Transverse colon (tissue), 4 donors: ENCODE measurements at regions not wholly inside any gene's neighbourhood (a gene's known extent, or its start where the extent isn't known, plus 50 kb on each side); places are given as distances from the start of the nearest gene placed in this dataset.

ENCODE experiments used
- DNase-seq: peaks from one replicate; pipeline ENCODE4 v3.0.0-alpha.2; 2019
- H3K27ac ChIP-seq, 4 donors: fragments of 200-600 bp; sonication (generic); 2 replicates each; pipeline ENCODE4 v1.5.1; 2016 to 2018; ENCODE audit warnings: inconsistent platforms in 4 of 4
- H3K27me3 ChIP-seq: fragments of 200-600 bp; sonication (generic); 2 replicates; pipeline ENCODE4 v1.5.1; 2017; ENCODE audit warnings: inconsistent platforms
- H3K36me3 ChIP-seq, 4 donors: fragments of 200-600 bp; sonication (generic); 2 replicates each; pipeline ENCODE4 v1.5.1; 2017 to 2019; ENCODE audit warnings: inconsistent platforms in 4 of 4
- H3K4me1 ChIP-seq, 4 donors: fragments of 200-600 bp; sonication (generic); 2 replicates each; pipeline ENCODE4 v1.5.1; 2017 to 2020; ENCODE audit warnings: inconsistent platforms in 4 of 4
- H3K4me3 ChIP-seq, 4 donors: fragments of 200-600 bp; sonication (generic); 1 replicate in 1 of 4; 2 replicates in 3 of 4; pipeline versions ENCODE4 v1.5.1 to v1.6.1; 2017 to 2019; ENCODE audit warnings: inconsistent platforms in 4 of 4
- H3K9me3 ChIP-seq, 2 donors: fragments of 200-600 bp; sonication (generic); 2 replicates each; pipeline ENCODE4 v1.5.1; 2017 to 2019; ENCODE audit warnings: inconsistent platforms in 2 of 2
- EP300 ChIP-seq: sonication (generic); formaldehyde crosslinking; IDR thresholded peaks from one replicate; pipeline ENCODE4 v1.6.1; 2017; ENCODE audit warnings: antibody characterized with exemption, low read depth
- POLR2A ChIP-seq: fragments of 450-650 bp; IDR thresholded peaks from one replicate; pipeline ENCODE4 v1.6.1; 2016; ENCODE audit warnings: antibody characterized with exemption, mild to moderate bottlenecking, moderate library complexity
- POLR2AphosphoS5 ChIP-seq, 3 donors: sonication (generic); formaldehyde crosslinking; IDR thresholded peaks; one replicate each; pipeline ENCODE4 v1.6.1; 2016; ENCODE audit warnings: antibody characterized with exemption in 3 of 3
- WGBS, 2 donors: methylation state at CpG; one replicate each; pipeline ENCODE4 v1.1.5; 2018; ENCODE audit warnings: low coverage in 1 of 2; 5-methylcytosine and 5-hydroxymethylcytosine counted together
- in situ Hi-C, 4 donors: fragments of 200-750 bp; cut with MboI; loops; one replicate each; pipeline versions ENCODE4 v1.15.0 to v1.15.1; 2017; ENCODE audit warnings: low sequenced_read_pairs in 3 of 4, low pct_ligation_motif_present in 1 of 4, low pct_unique_long_range_greater_than_20kb in 1 of 4
- intact Hi-C: fragments of 100-400 bp; cut with DNase I; formaldehyde crosslinking; loops from one replicate; pipeline ENCODE4 v1.15.1; 2023; ENCODE audit warnings: low total_unique reads
- TF ChIP-seq, protein P1 (sequence below), 5 experiments: fragments of 200-600 bp in 3 of 5; fragments of 450-650 bp in 2 of 5; sonication (generic) in 3 of 5; IDR thresholded peaks; 1 replicate in 2 of 5; 2 replicates in 3 of 5; pipeline ENCODE4 v1.5.1; 2016 to 2017; ENCODE audit warnings: antibody characterized with exemption in 5 of 5, inconsistent platforms in 3 of 5, mild to moderate bottlenecking in 2 of 5, moderate library complexity in 1 of 5

DNA sequence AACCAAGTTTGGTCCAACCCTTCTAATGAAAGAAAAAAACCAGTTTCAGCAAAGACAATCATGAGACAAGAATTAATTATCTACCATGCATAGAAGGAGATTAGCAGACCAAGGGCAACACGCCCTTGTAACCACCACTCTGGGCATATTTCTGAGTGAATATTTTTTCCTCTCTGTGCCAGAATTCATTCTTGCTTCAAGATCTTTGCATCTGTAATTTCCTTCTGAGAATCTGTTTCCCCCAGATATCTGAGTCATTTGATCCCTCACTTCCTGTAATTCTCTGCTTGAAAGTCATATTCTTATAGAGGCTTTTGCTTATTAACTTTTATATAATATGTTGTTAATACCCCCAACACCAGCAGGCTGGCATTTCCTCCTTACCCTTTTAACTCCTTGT, 243.7 kb downstream of the SLC16A7 start:
- TF ChIP-seq EP300 (no peak), POLR2A (no peak), POLR2AphosphoS5 (IDR thresholded peaks at IDR 0.05) (no peak)
- TF ChIP-seq, protein P1, sequence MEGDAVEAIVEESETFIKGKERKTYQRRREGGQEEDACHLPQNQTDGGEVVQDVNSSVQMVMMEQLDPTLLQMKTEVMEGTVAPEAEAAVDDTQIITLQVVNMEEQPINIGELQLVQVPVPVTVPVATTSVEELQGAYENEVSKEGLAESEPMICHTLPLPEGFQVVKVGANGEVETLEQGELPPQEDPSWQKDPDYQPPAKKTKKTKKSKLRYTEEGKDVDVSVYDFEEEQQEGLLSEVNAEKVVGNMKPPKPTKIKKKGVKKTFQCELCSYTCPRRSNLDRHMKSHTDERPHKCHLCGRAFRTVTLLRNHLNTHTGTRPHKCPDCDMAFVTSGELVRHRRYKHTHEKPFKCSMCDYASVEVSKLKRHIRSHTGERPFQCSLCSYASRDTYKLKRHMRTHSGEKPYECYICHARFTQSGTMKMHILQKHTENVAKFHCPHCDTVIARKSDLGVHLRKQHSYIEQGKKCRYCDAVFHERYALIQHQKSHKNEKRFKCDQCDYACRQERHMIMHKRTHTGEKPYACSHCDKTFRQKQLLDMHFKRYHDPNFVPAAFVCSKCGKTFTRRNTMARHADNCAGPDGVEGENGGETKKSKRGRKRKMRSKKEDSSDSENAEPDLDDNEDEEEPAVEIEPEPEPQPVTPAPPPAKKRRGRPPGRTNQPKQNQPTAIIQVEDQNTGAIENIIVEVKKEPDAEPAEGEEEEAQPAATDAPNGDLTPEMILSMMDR (IDR thresholded peaks at IDR 0.05) = no peak
- DNase-seq = no peak
- Histone ChIP-seq H3K4me1 (no peaks in the 10 kb centered on the region), H3K9me3 (no peaks in the 10 kb centered on the region), H3K4me3 (no peak overlapping the region), H3K27ac (no peak overlapping the region), H3K36me3 (no peaks in the 10 kb centered on the region), H3K27me3 (no peaks in the 10 kb centered on the region)
- in situ Hi-C loops = loop anchor here in 1 of 4 donors (25.0 kb wide), 1 partner anchor 427 kb away; no protein-coding TSS in a partner anchor
- intact Hi-C loops = no loop called here
- 57 to 74% methylated on average over 1 of the region's 1 CpG for WGBS, 2 donors

DNA sequence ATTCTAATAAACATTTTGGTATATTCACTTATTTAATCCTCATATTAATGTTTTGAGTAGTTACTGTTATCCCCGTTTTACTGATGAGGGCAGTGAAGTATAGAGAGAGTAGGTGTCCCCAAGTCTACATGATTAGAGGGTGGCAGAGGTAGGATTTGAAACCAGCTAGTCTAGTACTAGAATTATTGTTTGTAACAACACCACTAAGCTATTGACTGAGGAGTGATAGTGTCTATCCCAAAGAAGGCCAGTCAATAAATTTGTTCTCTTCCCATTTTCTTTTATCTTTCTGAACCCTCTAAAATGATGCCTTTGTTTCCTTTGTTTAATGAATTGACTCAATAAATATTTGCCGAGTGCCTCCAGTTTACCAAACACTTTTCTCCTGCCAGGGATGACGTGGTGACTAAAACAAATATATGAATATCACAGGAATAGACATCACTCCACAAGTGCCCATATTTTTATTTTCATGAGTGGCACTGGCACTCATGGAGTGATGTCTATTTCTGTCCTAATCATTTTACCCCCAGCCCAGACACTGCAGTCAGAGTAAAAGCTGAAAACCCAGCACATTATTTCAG, 247.5 kb downstream of the SLC16A7 start:
- no peak for TF ChIP-seq EP300
- no peak for TF ChIP-seq POLR2A
- TF ChIP-seq, protein P1 (IDR thresholded peaks at IDR 0.05) = no peak
- no peak for TF ChIP-seq POLR2AphosphoS5 (IDR thresholded peaks at IDR 0.05)
- intact Hi-C loops = no loop called here
- no peaks in the 10 kb centered on the region for H3K4me1 ChIP-seq
- no peak overlapping the region for H3K4me3 ChIP-seq
- WGBS, 2 donors = 72 to 78% methylated on average over 3 of the region's 3 CpGs
- no peaks in the 10 kb centered on the region for H3K9me3 ChIP-seq
- no peak for DNase-seq
- in situ Hi-C loops = loop anchor here in 1 of 4 donors (25.0 kb wide), 1 partner anchor 431 kb away; no protein-coding TSS in a partner anchor
- no peak overlapping the region for H3K27ac ChIP-seq
- H3K36me3 ChIP-seq = no peaks in the 10 kb centered on the region
- no peaks in the 10 kb centered on the region for H3K27me3 ChIP-seq

DNA sequence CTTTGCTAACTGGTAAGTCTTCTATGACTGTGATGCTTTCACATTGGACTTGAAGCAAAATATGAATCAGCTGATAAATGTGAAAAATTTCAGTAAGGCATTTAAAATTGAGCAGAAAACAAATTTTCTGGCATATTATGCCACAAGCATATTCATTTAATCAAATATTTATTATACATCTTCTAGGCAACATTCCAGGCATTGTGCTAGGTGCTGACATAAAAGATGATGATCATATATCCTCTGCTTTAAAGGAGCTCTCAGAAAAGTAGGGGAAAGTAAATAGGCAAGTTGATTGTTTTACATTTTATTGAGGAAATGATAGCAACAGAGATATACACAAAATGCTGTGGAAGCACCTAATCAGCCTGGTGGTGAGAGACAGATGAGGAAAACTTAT, 248.9 kb downstream of the SLC16A7 start:
- no peaks in the 10 kb centered on the region for H3K36me3 ChIP-seq
- H3K9me3 ChIP-seq = no peaks in the 10 kb centered on the region
- intact Hi-C loops = no loop called here
- no peak for DNase-seq
- TF ChIP-seq POLR2A = no peak
- TF ChIP-seq EP300 = no peak
- no peak for TF ChIP-seq POLR2AphosphoS5 (IDR thresholded peaks at IDR 0.05)
- TF ChIP-seq, protein P1 (IDR thresholded peaks at IDR 0.05) = no peak
- in situ Hi-C loops = loop anchor here in 1 of 4 donors (25.0 kb wide), 1 partner anchor 432 kb away; no protein-coding TSS in a partner anchor
- no peaks in the 10 kb centered on the region for H3K4me1 ChIP-seq
- H3K27me3 ChIP-seq = no peaks in the 10 kb centered on the region
- H3K4me3 ChIP-seq = no peak overlapping the region
- no peak overlapping the region for H3K27ac ChIP-seq

DNA sequence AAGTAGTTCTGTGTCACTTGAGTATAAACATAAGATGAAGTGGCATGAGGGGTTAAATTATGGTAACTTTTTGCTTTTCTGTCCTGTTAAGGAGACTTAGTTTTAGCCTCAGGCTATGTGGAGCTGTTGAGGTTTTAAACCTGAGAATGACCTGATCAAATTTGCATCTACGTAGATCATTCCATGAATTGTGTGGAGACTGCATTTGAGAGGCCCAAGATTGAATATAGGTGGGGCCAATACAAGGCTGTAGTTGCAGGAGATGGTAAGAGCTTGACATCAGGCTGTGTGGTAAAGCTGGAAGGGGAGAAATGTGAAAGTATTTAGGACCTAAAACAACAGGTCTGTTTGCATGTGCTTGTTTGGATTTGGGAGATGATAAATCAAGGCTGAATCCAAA, 249.5 kb downstream of the SLC16A7 start:
- in situ Hi-C loops = loop anchor here in 1 of 4 donors (25.0 kb wide), 1 partner anchor 433 kb away; no protein-coding TSS in a partner anchor
- no peaks in the 10 kb centered on the region for H3K27me3 ChIP-seq
- TF ChIP-seq POLR2AphosphoS5 (IDR thresholded peaks at IDR 0.05) = no peak
- no peak for TF ChIP-seq EP300
- TF ChIP-seq POLR2A = no peak
- TF ChIP-seq, protein P1 (IDR thresholded peaks at IDR 0.05) = no peak
- intact Hi-C loops = no loop called here
- DNase-seq = no peak
- no peaks in the 10 kb centered on the region for H3K4me1 ChIP-seq
- H3K4me3 ChIP-seq = no peak overlapping the region
- 70 to 93% methylated on average over 1 of the region's 1 CpG for WGBS, 2 donors
- no peaks in the 10 kb centered on the region for H3K9me3 ChIP-seq
- no peaks in the 10 kb centered on the region for H3K36me3 ChIP-seq
- H3K27ac ChIP-seq = no peak overlapping the region
